Activated CD8-positive, alpha-beta memory T cell treated with anti-CD3 and anti-CD28 coated beads, Interleukin-2, amount 10 ng/mL, durations not matched to agents 7 days and 5 days (primary cell): ENCODE measurements at regions not wholly inside any gene's neighbourhood (a gene's known extent, or its start where the extent isn't known, plus 50 kb on each side); places are given as distances from the start of the nearest gene placed in this dataset.

ENCODE experiments used
- ATAC-seq: fragments of 150-1000 bp; cut with Tn5 transposase; one replicate; pipeline ENCODE4 v1.10.0; 2021; ENCODE audit warnings: moderate library complexity
- CTCF ChIA-PET: fragments of 350-600 bp; sonication (Branson Sonifier 250); formaldehyde crosslinking; loops from one replicate; lab custom pipeline; 2021; ENCODE audit warnings: antibody characterized with exemption; lab: Charles Lee
- DNase-seq: peaks from one replicate; pipeline ENCODE4 v3.0.0-alpha.2; 2020
- H3K27ac Mint-ChIP-seq: one replicate; pipeline ENCODE4 v1.8.0; 2021; ENCODE audit warnings: mild to moderate bottlenecking, mixed read lengths
- H3K27me3 Mint-ChIP-seq: one replicate; pipeline ENCODE4 v1.8.0; 2021; ENCODE audit warnings: mixed read lengths
- H3K36me3 Mint-ChIP-seq: one replicate; pipeline ENCODE4 v1.8.0; 2021; ENCODE audit warnings: mild to moderate bottlenecking, mixed read lengths
- H3K4me1 Mint-ChIP-seq: one replicate; pipeline ENCODE4 v1.8.0; 2021; ENCODE audit warnings: mixed read lengths
- H3K4me3 Mint-ChIP-seq: one replicate; pipeline ENCODE4 v1.8.0; 2021; ENCODE audit warnings: mild to moderate bottlenecking, moderate library complexity, mixed read lengths
- H3K9me3 Mint-ChIP-seq: one replicate; pipeline ENCODE4 v1.8.0; 2022; ENCODE audit warnings: low read depth, mixed read lengths

DNA sequence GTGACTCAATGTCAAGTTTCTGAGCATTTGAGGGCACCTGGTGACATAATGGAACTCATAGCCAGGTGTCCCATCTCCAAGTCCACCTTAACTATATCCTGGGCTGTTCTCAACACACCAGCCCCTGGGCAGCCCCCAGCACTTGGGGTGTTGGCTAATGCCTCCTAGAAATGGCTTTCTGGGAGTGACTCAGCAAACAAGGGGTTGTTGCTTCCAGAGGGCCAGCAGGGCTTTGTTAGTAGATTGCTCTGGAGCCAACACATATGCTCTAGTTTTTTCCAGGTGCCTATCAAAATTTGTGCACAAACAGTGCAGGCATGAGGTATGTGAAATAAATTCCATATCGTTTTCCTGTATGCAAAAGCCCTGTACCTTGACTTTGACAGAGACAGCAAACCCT lies 448.4 kb downstream of the SLC4A3 start:
- Mint-ChIP-seq H3K4me1 (no peaks in the 10 kb centered on the region), H3K9me3 (no peaks in the 10 kb centered on the region), H3K27me3 (no peaks in the 10 kb centered on the region), H3K36me3 (no peaks in the 10 kb centered on the region), H3K27ac (no peak overlapping the region), H3K4me3 (no peak overlapping the region)
- no peak for ATAC-seq
- CTCF ChIA-PET: no interaction called here
- DNase-seq: no peak

DNA sequence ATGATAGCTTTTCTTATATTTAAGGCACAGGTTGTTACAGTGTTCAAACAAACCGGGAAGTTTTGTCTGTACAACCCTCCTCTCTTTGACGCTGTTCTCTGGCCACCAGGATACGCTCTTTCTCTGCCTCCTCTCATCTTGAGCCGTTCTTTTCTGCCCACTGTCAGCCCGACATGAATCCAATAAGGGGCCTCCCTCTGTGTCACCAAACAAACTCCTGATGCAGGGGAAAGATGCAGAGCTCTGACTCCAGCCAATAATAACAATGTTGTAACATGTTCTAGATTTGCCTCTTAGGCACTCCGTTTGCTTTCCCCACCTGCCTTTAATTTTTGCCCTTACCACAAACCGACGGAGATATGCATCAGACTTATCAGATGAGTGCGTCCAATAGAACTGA lies 449.3 kb downstream of the SLC4A3 start:
- ATAC-seq: no peak
- Mint-ChIP-seq H3K4me1 (no peaks in the 10 kb centered on the region), H3K9me3 (no peaks in the 10 kb centered on the region), H3K27ac (no peak overlapping the region), H3K27me3 (no peaks in the 10 kb centered on the region), H3K4me3 (no peak overlapping the region), H3K36me3 (no peaks in the 10 kb centered on the region)
- DNase-seq: no peak
- CTCF ChIA-PET: no interaction called here

DNA sequence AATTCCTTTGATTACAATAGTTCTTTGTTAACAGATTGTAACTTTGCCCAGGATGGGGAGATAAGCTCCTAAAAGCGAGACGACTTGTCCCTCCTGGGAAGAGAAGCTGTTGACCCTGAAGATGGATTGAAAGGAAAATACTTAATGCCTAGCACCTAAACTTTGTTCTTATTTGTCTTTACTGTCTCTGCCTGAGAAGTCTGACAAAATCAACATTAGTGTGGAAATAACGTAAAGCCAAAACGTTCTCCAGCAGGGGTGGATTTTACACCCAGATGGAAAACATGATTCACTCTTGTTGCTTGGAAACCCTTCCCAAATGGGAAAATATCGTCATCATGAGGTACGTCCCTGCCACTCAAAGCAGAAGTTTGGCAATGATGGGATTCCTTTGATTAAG lies 450.1 kb downstream of the SLC4A3 start:
- no peaks in the 10 kb centered on the region for H3K4me1 Mint-ChIP-seq
- H3K27ac Mint-ChIP-seq: no peak overlapping the region
- ATAC-seq: no peak
- H3K4me3 Mint-ChIP-seq: no peak overlapping the region
- CTCF ChIA-PET: no interaction called here
- H3K36me3 Mint-ChIP-seq: no peaks in the 10 kb centered on the region
- H3K9me3 Mint-ChIP-seq: no peaks in the 10 kb centered on the region
- DNase-seq: no peak
- no peaks in the 10 kb centered on the region for H3K27me3 Mint-ChIP-seq

DNA sequence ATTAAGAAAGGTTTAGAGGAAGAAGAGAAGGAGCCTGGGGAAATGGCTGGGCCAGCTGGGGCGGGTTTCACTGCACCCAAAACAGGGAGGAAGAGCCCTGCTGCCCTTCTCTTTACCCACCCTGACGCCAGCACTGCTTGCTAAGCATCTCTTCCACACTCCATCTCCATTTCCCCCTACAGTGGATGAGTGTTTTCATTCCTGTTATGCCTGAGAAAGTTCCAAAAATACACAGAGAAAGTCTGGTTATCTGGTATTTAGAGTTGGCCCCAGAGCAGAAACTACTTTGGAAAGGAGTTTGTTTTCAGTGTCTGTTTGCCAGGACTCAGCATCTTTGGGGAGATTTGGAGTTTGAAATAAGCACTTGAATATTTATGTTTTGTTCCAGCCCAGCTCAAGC lies 451.0 kb downstream of the SLC4A3 start:
- H3K27ac Mint-ChIP-seq: no peak overlapping the region
- no peak overlapping the region for H3K4me3 Mint-ChIP-seq
- no peaks in the 10 kb centered on the region for H3K9me3 Mint-ChIP-seq
- CTCF ChIA-PET: no interaction called here
- ATAC-seq: no peak
- H3K27me3 Mint-ChIP-seq: no peaks in the 10 kb centered on the region
- H3K4me1 Mint-ChIP-seq: no peaks in the 10 kb centered on the region
- no peaks in the 10 kb centered on the region for H3K36me3 Mint-ChIP-seq
- DNase-seq: no peak

DNA sequence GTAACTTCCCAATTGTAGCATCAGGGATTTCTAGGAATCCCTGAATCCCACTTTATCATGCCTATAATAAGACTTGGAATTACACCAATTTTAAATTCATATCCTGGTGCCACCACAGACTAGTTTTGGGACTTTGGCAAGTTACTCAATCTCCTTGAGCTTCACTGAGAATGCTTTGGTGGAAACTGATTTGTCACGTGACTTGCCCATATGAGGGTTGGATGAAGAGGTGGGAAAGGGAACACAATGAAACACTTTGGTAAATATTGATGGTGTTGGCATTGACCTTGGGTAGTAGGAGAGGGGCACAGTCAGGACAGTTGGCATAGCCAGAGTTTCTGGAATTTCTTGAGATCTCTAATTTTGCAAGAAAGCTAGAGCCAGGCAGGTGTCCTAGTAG lies 452.2 kb downstream of the SLC4A3 start:
- CTCF ChIA-PET: no interaction called here

DNA sequence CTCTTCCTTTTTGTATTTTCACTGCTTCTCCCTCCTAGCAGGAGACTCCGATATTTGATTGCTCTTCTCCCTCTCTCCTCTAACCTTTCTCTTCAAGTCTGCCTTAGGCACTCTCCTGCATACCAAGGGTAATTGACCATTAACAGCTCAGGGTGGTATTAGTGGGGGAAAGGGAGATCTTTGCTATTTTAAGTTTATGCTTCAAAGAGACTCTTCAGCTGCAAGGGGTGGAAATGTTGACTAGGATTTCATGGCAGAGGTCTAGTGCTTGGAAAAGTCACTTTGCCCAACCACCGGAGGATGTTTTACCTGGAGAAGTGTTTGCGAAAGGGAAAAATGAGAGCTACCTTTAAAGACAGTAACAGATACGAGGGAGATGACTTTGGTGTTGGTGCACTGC lies 453.7 kb downstream of the SLC4A3 start:
- CTCF ChIA-PET: interaction anchor here (0.6 kb wide), 1 partner anchor 1037 kb away, joined by 3 read pairs; no protein-coding TSS in a partner anchor
- no peaks in the 10 kb centered on the region for H3K27me3 Mint-ChIP-seq
- no peaks in the 10 kb centered on the region for H3K9me3 Mint-ChIP-seq
- no peak for DNase-seq
- ATAC-seq: no peak
- no peak overlapping the region for H3K27ac Mint-ChIP-seq
- H3K4me3 Mint-ChIP-seq: no peak overlapping the region
- H3K36me3 Mint-ChIP-seq: no peaks in the 10 kb centered on the region
- no peaks in the 10 kb centered on the region for H3K4me1 Mint-ChIP-seq

More for the DNA sequence above, 452.2 kb downstream of the SLC4A3 start:
- Mint-ChIP-seq H3K27me3 (no peaks in the 10 kb centered on the region), H3K27ac (no peak overlapping the region), H3K9me3 (no peaks in the 10 kb centered on the region), H3K4me3 (no peak overlapping the region), H3K36me3 (no peaks in the 10 kb centered on the region), H3K4me1 (no peaks in the 10 kb centered on the region)
- ATAC-seq (no peak), DNase-seq (no peak)

DNA sequence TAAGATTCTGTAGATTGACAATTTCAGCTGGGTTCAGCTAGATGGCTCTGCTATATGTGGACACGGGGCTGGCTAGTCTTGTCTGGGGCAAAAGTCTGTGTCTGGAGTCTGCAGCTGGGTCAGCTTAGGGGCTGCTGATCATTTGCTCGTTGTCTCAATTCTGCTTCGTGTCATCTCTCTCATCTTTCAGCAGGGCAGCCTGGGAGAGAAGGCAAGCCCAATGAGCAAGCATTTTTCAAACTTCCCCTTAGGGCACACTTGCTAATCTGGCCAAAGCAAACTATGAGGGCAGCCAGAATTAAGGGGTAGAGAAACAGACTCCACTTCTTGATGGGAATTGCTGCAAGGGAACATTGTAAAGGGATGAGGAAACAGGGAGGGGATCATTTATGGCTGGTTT lies 462.6 kb downstream of the SLC4A3 start:
- Mint-ChIP-seq H3K27me3 (no peaks in the 10 kb centered on the region), H3K27ac (no peak overlapping the region), H3K4me3 (no peak overlapping the region), H3K4me1 (no peaks in the 10 kb centered on the region), H3K36me3 (no peaks in the 10 kb centered on the region), H3K9me3 (no peaks in the 10 kb centered on the region)
- DNase-seq (no peak), ATAC-seq (no peak)
- CTCF ChIA-PET: no interaction called here

DNA sequence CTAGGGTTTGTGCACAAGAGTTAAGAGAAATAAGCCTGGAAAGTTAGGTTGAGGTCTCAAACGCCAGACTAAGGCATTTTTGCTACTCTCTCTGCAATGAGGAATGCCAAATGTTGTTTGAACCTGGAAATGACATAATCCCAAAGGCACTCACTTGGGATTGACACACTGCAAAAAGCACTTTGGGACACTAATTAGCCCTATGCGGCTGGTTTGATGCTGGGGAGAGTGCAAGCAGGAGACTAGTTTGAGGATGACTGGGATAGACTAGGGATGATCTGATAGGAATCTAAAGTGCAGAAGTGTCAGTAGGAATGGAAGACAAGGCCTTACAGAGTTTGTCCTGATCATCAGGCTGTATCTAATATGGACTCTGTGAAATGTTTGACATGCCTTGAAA lies 469.0 kb downstream of the SLC4A3 start:
- CTCF ChIA-PET: no interaction called here
- H3K4me3 Mint-ChIP-seq: no peak overlapping the region
- no peaks in the 10 kb centered on the region for H3K36me3 Mint-ChIP-seq
- H3K27ac Mint-ChIP-seq: no peak overlapping the region
- H3K4me1 Mint-ChIP-seq: no peaks in the 10 kb centered on the region
- no peaks in the 10 kb centered on the region for H3K9me3 Mint-ChIP-seq
- no peak for ATAC-seq
- no peaks in the 10 kb centered on the region for H3K27me3 Mint-ChIP-seq
- DNase-seq: no peak

DNA sequence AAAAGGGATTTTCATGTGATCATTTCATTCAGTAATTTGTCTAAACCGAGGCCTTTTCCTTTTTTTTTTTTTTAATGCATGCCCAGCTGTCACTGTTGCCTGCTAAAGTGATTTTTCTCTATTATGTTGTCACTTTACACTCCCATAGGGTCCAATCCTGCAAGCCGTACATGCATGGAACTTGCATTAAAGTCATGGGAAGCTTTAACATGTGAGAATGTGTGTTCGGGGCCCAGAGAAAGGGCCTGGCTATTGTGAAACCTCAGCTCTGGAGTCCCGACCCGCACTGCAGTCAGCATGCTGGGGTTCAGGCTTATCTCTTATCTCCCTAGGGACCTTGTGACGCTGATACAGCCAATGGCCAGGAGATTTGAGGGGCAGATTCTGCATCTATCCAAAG lies 474.6 kb downstream of the SLC4A3 start:
- Mint-ChIP-seq H3K4me1 (no peaks in the 10 kb centered on the region), H3K4me3 (no peak overlapping the region), H3K27me3 (no peaks in the 10 kb centered on the region), H3K9me3 (no peaks in the 10 kb centered on the region), H3K27ac (no peak overlapping the region), H3K36me3 (no peaks in the 10 kb centered on the region)
- no peak for DNase-seq
- ATAC-seq: no peak
- CTCF ChIA-PET: no interaction called here

DNA sequence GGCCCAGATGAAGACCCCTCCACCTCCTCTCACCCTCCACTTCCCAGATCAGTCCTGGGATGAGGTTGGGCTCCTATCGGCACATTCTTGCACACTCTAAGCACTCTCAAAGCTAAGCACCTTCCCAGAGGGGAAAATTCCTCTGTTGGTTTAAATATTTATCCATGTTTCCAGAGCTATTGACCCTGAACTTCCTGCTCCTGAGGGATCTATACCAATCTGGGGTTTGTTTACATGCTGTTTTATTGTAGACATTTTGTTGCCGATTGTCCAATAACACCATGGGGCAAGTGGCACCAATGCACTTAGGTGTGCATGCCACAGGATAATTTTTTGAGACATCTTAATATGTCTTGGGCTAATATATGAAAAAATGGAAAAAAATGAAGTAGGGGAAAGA lies 476.2 kb downstream of the SLC4A3 start:
- ATAC-seq (no peak), DNase-seq (no peak)
- Mint-ChIP-seq H3K36me3 (no peaks in the 10 kb centered on the region), H3K9me3 (no peaks in the 10 kb centered on the region), H3K27ac (no peak overlapping the region), H3K4me3 (no peak overlapping the region), H3K4me1 (no peaks in the 10 kb centered on the region), H3K27me3 (no peaks in the 10 kb centered on the region)
- CTCF ChIA-PET: no interaction called here

DNA sequence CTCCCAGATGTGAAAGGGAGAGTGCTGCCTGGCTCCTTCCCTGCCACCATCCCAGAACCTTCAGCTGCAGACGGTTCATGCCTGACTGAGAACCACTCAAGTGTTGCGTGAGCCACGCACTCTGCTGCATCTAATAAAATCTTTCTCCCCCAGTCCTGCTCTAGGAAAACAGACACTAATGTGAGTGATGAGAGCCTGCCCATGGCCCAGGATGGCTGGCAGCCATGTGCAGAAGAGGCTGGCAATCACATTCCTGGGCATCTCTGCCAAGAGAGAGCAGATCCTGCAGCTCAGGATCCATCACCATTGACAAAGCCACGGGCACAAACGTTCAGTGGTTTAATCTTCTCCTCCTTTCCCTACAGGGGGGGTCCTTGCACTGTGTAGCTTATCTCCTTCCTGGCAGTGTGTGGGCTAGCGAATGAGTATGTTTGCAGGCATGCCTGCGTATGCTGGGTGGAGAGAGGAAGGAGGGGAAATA lies 477.5 kb downstream of the SLC4A3 start:
- CTCF ChIA-PET: interaction anchor here (0.6 kb wide), 1 partner anchor 1108 kb away, joined by 3 read pairs; no protein-coding TSS in a partner anchor
- DNase-seq: no peak
- H3K4me1 Mint-ChIP-seq: no peaks in the 10 kb centered on the region
- H3K27me3 Mint-ChIP-seq: no peaks in the 10 kb centered on the region
- H3K36me3 Mint-ChIP-seq: no peaks in the 10 kb centered on the region
- H3K9me3 Mint-ChIP-seq: no peaks in the 10 kb centered on the region
- H3K4me3 Mint-ChIP-seq: no peak overlapping the region
- no peak for ATAC-seq
- no peak overlapping the region for H3K27ac Mint-ChIP-seq

DNA sequence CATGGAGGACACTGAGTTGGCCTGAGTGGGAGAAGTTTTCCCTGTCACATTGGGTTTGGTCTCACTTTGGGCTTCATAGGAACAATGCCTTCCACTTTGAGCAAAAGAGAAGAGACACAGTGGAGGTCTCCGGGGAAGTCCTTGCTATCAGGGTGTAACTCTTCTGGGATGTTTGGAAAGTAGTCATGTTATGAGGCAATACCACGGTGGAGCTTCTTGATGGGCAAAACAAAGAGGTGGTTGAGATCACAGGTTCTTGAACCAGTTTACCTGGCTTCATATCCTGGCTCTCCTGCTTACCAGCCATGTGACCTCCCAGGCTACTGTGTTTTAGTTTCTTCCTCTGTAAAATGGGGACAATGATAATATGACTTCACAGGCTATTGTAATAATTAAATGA lies 478.6 kb downstream of the SLC4A3 start:
- H3K4me1 Mint-ChIP-seq: no peaks in the 10 kb centered on the region
- no peak overlapping the region for H3K4me3 Mint-ChIP-seq
- CTCF ChIA-PET: no interaction called here
- no peaks in the 10 kb centered on the region for H3K27me3 Mint-ChIP-seq
- no peak overlapping the region for H3K27ac Mint-ChIP-seq
- ATAC-seq (no peak), DNase-seq (no peak)
- H3K36me3 Mint-ChIP-seq: no peaks in the 10 kb centered on the region
- no peaks in the 10 kb centered on the region for H3K9me3 Mint-ChIP-seq

DNA sequence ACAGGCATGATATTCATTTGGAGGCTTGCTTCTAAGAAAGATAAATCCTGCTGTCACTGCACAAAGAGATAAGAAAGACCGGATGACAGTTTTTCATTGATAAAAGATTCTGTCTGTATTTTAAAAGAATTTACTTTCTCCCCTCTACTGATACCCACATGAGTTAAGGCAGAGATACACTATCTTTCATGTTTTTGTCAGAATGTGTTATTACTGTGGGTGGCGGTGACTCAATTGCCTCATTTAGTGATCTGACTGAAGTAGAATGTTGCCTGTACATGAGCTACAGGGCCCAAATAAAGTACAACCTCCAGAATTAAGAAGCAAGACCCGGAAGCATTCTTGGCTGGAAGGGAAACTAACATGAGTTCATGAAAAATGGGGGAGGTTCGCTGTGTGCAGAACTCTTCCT lies 480.0 kb downstream of the SLC4A3 start:
- Mint-ChIP-seq H3K27ac (no peak overlapping the region), H3K4me1 (no peaks in the 10 kb centered on the region), H3K4me3 (no peak overlapping the region), H3K27me3 (no peaks in the 10 kb centered on the region), H3K36me3 (no peaks in the 10 kb centered on the region), H3K9me3 (no peaks in the 10 kb centered on the region)
- CTCF ChIA-PET: no interaction called here
- ATAC-seq: no peak
- DNase-seq: no peak

DNA sequence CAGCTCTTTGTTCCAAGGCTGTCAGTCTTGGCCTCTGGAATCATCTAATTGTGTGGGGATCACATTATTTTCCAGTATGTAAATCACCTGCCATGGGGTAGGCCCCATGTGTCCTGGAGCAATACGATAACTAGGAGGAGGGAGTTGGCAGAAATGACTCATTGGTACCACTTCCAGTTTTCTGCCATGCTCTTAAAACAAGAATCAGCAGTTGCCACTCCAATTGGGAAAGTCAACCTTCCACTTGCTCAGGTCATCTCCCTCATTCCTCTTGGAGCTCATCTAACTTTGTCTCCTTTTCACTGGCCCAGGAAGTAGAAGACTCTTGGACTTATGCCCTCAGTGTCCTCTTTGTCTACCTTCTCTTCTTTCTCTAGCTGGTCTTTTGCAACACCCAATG lies 487.0 kb downstream of the SLC4A3 start:
- no peaks in the 10 kb centered on the region for H3K27me3 Mint-ChIP-seq
- ATAC-seq: no peak
- H3K4me3 Mint-ChIP-seq: no peak overlapping the region
- H3K9me3 Mint-ChIP-seq: peaks cover 5% of the 10 kb centered on the region
- H3K27ac Mint-ChIP-seq: no peak overlapping the region
- CTCF ChIA-PET: no interaction called here
- H3K4me1 Mint-ChIP-seq: no peaks in the 10 kb centered on the region
- no peak for DNase-seq
- no peaks in the 10 kb centered on the region for H3K36me3 Mint-ChIP-seq

DNA sequence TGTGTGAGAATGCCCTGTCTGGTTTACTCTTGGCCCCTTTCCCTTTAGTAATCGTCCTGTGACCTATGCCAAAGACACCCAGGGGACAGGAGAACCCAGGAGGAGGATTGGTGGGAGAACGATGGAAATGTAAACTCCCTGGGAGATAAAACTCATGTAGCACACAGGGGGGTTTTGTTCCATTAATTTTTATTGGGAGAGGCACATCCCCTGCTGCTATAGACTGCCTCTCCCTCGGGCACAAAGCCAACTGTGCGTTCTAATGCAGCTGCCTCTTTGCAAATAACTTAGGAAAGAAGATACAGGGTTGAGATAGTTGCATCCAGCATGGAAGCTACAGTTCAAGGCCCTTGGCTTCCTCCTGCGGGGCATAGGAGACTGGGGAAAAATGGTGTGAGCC lies 489.6 kb downstream of the SLC4A3 start:
- no peak for ATAC-seq
- Mint-ChIP-seq H3K9me3 (peaks cover 5% of the 10 kb centered on the region), H3K36me3 (no peaks in the 10 kb centered on the region), H3K4me1 (no peaks in the 10 kb centered on the region), H3K4me3 (no peak overlapping the region), H3K27ac (no peak overlapping the region), H3K27me3 (no peaks in the 10 kb centered on the region)
- no peak for DNase-seq
- CTCF ChIA-PET: no interaction called here
